Stimulated activated CD4-positive, alpha-beta T cell treated with anti-CD3 and anti-CD28 coated beads, Interleukin-12 subunit alpha, Interleukin-12 subunit beta, amount 100 ng/mL, for 4 hours (primary cell): ENCODE measurements at regions not wholly inside any gene's neighbourhood (a gene's known extent, or its start where the extent isn't known, plus 50 kb on each side); places are given as distances from the start of the nearest gene placed in this dataset.
"Not testable (repeated sequence)": the region's sequence is repeated elsewhere in the genome, so short reads cannot be mapped to it uniquely, and the experiment has no call there.

Experiments
- DNase-seq: peaks from one replicate; pipeline ENCODE4 v3.0.0-alpha.2; 2020

DNA sequence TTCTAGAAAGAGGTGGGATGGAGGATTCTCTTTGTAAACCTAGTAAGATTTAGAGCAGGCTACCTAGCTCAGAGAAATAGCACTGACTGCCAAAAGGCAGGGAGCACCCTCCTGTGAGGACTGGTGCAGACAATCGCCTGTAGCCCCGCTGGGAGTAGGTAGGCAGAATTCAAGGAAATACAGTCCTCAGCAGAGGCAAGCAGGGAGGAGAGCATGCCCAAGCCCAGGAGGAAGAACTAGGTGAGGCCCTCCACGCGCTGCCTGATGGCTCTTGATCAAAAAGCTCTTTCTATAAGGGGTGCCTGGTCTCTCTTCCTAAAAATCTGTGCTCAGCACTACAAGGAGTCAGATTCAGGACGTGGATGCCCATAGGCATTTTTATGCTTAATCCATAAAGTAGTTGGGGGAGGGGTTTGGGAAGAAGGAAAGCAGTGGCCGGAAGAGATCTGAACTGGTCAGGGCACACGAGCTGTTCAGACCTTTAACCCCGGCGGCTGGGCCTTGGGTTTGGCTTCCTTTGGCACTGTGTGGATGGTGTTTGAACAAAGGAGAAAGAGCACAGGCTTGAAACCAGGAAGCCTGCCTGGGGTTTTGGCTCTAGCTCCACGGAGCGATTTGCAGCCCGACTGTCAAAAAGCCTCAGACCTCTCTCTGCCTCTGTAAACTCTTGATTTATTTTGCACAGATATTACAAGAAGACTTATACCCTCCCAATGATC lies 320.6 kb downstream of the FOXO1 start:
- no peak for DNase-seq

DNA sequence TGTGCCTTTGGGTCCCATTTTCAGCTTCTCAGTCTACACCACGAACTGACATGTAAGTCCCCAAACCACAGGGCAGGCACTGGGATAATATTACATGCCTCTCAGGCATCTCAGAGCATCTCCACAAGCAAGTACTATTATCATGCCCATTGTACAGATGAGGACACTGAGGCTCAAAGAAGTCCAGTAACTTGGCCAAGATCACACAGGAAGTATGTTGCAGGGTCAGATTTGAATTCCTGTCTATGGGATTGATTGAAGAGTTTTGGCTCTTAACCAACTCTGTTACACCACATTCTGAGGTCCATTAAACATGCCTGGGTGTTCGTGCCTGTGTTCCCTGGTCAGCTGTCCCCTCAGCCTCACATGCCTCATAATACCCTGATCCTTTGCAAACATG lies 319.8 kb downstream of the FOXO1 start:
- no peak for DNase-seq

DNA sequence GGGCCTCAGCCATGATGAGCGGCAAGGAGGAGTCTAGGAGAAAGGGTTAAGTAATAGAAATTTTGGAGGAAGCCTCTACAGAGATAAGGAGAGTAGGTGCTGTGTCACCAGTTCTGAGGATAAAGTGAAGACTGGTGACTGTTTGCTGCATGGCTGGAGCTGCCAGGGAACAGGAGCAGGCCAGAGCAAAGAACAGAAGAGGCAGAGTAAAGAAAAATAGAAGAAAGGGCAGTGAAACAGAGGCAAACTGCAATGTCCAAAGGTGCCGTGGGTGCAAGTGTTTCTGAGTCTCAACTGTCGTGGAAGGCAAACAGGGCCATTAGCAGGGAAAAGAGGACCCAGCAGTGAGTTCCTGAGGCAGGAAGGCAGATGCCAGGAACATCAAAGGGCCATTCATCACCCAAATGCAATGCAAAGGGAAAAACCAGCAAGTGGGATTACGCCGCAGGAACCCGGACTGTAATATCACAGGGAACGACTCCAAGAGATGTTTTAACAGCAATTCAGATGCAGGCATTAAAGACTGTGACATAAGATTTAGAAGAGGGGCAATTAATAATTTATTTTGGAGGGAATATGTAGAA lies 318.3 kb downstream of the FOXO1 start:
- DNase-seq: no peak

DNA sequence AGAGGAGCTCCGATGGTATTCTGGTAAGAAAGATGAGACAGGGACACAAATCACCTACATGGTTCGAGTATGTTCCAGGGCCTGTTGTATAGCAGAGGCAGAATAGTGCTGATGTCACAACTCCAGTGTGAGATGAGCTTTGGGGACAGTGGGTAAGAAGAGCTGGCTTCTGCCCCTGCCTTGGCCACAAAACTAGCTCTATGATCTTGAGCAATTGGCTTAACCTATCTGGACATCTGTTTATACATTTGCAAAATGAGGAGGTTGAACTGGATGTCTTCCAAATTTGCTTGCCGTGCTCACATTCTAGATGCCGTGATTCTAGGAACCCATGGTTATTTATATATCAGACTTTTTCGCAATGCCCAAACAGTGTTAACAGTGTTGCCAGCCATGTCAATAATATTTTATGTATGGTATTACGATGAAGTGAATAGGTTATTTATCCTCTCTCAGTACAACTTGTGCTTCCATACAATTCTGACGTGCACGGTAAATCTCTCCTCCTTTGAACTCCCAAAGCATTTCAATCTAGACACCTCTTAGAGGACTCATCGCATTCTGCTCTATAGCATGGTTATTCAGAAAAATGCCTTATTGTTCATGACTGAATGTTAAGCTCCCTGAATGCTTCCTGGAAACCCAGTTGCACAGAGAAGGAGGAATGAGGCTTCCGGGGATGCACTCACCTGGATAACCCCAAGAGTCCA lies 316.0 kb downstream of the FOXO1 start:
- no peak for DNase-seq

DNA sequence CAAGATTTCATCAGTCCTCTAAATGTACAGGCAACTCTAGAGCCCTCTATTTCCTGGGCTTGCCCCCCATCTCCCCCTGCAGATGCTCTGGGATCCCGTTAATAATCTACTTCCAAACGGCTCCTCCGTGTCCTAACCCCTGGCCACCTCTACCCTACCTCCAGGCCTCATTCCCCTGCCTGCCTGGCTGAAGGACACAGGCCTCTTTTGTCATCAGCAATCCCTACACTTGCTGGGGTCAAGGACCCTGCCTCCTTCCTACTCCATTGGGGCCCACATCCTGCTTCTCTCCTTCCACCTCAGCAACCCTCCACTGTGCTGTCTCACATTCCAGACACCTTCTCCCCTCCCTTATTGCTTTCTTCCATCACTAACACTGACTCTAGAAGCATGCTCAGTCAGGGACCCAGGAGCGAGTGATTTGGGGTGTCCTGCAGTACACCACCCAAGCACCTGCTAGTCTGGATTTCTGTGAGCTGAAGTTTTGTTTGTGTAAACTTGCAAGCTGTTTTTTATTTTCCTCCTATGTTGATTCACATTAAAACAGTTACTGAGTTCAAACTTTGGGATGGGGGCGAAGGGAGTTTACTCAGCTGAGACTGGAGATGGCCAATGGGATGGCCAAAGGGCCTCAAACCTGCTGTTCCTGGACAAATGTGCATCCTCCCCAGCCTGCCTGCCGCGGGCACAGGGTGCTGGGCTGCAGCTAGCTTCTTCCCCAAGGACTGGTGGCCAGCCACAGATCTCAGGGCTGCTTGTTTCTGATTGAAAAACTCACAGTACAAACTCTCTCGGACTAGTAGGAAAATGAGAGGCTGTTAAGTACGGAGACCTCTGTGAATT lies 314.7 kb downstream of the FOXO1 start:
- no peak for DNase-seq

DNA sequence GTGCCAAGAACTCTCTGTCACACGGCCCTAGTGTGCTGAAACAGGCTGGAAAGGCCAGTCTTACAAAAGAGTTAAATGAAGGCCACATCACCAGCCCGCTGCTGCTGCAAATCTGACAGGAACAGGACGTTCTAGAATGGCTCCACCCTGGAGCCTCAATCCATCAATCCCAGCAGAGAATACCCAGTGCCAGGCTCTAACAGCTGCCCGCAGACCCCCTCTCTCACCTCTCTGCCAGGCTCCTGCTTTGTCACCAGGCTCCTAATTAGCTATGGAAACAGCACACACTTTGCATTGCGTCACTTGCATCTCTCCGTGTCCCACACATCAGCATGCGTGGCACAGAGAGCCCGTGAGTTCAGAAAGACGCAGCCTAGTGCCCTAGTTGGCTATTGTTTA lies 314.1 kb downstream of the FOXO1 start:
- no peak for DNase-seq

DNA sequence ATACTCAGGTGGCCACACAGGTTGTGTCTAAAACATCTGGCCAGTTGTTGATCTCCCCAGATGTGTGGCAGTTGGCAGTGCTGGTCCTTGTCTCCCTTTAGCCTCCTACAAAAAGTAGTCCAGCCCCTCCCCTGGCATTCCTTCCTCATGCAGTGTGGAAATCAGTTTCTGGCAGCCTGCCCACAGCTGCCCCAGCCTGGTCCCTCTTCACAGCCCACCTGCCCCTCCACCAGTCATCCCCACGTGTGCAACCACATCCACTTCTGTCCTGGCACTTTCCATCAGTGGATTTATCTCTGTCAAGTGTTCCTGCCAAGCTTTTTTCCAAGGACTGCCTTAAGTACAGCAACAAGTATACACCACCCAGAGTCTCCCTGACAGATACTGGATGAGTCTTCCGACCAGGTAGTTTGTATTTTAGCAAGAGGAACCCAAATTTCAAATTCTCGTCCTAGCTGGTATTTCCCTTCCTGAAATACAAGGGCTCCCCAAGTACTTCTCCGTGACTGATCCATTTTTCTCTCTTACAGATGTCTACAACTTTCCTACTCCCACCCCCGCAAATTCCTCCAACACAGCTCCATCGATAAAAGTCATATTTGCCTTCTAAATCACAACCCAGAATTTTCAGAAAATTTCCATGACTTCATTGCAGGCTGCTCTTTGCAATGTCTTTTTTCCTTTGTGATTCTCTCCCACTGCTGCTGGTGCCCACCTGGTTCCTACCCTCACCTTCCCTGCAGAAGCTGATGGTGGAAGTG lies 313.5 kb downstream of the FOXO1 start:
- DNase-seq: no peak

DNA sequence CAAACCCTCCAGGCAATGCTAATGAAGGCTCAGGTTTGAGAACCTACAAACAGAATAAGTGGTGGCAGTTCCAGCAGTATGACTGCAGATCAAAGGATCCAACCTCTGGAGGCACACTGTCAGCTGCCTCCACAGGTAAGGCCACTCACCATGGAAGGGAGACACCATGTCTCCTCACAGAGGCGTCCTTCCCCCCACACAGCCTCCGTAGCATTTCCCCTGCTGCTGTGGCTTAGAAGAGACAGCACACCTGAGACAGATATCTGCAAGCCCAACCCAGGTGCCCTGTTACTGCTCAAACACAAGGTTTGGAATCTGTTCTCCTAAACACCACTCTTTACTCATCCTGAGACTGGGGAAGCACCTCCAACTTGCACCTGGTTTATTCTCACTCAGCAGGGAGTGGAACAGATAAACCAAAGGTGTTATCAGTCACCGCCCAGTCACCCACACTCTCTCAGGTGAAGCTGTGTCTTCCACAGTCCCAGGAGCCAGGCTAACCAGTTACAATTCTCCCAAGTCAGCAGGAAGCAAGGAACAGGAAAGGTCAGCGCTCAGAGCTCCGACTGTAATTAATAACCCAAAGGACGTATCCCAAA lies 311.2 kb downstream of the FOXO1 start:
- no peak for DNase-seq

DNA sequence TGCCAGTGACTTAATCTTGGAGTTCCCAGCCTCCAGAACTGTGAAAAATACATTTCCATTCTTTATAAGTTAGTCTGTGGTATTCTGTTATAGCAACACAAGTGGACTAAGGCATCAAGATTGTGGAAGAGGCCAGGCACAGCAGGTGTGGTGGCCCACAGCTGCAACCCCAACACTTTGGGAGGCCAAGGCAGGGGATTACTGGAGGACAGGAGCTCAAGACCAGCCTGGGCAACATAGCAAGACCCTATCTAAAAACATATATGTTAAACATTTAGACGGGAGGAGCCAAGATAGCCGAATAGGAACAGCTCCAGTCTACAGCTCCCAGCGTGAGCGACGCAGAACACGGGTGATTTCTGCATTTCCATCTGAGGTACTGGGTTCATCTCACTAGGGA lies 310.4 kb downstream of the FOXO1 start:
- no peak for DNase-seq

DNA sequence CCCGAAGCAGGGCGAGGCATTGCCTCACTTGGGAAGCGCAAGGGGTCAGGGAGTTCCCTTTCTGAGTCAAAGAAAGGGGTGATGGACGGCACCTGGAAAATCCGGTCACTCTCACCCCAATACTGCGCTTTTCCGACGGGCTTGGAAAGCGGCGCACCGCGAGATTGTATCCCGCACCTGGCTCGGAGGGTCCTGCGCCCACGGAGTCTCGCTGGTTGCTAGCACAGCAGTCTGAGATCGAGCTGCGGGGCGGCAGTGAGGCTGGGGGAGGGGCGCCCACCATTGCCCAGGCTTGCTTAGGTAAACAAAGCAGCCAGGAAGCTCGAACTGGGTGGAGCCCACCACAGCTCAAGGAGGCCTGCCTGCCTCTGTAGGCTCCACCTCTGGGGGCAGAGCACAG lies 310.0 kb downstream of the FOXO1 start:
- not testable (repeated sequence) for DNase-seq

DNA sequence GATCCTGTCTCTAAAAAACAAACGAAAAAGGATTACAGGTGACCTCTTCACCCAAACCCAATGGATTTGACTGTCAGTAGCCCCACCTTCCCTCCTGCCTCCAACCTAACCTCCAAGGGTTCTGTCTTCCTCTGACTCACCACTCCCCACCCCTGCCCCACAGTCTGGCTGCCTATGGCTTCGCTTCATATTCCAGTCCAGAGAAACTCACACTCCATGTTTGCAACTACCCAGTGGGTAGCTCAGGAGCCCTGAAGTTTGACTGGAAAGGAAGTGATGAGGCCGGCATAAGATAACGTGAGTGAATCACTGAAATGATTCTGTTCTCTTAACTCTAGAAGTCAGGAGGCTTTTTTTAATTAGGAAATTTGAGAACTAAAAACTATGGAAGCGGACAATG lies 303.9 kb downstream of the FOXO1 start:
- DNase-seq: no peak

DNA sequence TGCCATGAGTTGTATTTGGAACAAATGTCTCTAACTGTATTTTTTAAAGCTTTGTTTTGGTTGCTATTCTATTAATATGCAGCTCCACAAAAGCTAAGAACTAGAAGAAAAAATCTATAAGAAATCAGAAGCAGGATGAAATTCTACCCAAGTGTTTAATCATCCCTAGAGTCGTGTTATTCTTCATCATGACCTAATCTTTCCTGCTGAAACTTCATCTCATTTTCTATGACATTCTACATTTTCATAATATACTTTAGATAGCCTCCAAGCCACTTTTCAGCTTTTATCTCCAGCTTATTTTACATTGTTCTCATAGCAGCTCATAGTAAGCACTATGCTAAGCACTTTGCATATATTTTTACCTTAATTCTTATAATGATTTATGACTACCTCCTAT lies 302.8 kb downstream of the FOXO1 start:
- DNase-seq: no peak

DNA sequence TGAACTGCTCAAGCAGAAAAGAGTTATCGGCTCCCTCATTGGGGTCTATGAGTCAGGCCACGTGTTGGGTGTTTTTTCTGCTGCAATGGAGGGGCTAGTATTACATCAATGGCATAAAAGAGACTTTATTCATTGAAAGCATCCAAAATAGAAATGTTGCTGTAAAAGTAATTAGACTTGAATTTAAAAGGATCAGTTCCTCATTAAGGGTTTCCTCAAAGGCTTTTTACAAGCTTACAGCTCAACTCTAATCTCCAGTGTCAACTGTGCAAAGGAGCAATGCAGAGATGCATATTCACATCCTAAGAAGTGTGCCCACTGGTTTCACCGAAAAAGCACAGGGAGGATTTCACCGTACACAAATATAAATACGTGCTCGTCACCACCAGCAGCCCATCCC lies 300.3 kb downstream of the FOXO1 start:
- DNase-seq: no peak

DNA sequence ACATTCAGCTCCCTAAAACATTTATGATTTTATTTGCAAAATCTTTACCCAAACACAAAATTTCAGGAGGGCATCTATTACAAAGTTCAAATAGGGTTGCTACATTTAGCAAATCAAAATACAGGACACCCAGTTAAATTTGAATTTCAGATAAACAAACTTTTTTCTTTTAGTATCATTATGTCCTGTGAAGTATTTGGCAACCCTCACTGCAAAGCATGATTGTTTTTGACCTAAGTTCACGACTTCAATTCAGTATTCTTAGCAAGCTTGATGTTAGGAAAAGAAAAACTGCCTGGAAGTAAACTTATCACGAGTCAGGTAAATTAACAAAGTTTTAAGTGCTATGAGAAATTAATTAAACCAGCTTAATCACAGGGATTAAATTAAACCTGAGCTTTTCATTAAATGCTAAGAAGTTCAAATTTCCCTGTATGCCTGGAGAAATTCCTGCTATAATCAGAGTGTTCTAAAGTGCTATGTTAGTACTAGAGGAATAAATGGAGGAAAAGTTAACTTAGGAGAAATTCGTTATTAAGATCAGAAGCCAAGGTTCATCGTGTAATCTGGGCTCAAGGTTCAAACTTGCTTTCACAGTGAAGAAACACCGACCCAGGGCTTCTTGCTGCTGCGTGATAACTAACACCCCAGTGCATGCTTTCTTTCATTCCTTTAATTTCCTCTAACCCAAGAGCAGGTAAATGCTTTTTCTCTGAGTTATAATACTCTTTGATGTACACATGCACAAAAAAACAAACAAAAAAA lies 298.1 kb downstream of the FOXO1 start:
- no peak for DNase-seq

DNA sequence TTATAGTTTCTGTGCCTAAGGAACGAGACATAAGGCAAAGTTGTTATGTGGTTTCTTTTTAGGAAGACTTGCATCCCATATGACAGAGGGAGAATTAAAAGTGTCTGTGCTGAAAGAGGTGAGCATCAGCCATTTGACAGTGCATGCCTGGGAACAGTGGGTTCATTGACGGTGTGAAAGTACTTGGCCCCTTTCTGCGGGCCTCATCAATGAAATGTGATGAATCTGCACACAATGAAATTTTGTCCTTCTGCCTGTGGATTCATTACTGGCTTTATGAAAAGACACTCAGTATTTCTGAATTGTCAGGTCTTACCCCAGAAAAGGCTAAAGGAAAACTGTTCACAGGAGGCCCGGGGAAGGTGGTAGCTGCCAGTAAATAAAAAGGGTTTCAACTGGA lies 295.8 kb downstream of the FOXO1 start:
- DNase-seq: no peak

DNA sequence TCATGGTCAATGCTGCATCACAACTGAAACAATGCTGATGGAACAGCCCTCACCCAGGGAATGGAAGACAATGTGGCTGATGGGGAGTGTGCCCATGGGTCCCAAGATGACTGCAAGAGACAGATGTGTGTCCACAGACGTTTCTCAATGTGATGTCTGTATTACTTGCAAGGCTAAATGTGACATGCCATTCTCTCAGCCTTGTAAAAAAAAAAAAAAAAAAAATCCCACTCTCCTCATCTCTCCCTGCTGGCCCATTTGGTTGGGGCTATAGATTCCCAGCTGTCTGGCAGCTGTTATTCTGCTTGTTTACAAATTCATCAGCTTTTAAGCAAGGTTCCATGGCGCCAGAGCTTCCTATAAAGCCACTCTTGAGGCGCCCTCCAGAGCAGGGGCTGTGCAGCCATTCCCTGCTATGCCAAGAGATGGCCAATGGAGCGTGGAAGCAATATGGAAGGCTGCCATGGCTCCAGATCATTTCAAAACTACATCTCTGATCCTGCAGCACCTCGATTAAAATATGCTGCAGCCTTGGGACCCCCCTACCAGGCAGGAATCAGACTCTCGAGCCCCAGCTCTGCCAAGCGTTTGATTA lies 294.8 kb downstream of the FOXO1 start:
- DNase-seq: no peak

DNA sequence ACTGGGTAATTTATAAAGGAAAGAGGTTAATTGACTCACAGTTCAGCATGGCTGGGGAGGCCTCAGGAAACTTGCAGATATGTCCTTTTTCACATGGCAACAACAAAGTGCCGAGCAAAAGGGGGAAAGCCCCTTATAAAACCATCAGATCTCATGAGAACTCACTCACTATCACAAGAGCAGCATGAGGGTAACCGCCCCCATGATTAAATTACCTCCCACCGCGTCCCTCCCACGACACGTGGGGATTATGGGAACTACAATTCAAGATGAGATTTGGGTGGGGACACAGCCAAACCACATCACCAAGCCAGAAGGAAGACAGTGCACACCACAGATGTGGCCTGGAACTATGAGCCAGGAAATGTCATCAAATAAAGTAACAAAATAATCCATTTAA lies 292.8 kb downstream of the FOXO1 start:
- peak; percentile 46 for DNase-seq

DNA sequence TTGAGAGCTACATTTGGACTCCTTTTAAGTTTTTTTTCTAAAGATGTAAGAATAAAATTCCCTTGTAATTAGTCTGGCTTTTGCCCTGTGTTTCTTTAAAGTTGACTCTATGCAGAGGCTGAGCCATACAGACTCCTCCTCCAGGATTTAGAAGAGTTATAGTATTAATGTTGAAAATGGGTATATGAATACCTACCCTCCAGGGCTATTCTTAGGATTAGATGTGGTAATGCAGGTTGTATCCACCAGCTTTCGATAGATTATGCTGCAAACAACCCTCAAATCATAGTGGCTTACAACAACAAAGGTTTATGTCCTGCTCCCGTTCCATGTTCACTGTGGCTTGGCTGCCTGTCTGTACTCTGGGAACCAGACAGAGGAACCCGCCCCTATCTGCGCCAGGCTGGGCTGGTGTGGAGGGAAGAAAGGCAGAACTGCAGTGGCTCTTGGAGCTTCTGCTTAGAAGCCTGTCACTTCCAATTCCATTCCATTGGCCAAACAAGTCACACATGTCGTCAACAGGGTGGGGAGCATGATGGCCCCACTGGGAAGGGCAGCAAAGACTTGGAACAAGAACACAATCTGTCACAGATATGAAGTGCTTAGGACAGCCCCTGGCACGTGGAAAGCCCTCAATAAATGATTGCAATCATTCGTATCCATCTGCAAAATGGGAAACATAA lies 290.8 kb downstream of the FOXO1 start:
- no peak for DNase-seq

DNA sequence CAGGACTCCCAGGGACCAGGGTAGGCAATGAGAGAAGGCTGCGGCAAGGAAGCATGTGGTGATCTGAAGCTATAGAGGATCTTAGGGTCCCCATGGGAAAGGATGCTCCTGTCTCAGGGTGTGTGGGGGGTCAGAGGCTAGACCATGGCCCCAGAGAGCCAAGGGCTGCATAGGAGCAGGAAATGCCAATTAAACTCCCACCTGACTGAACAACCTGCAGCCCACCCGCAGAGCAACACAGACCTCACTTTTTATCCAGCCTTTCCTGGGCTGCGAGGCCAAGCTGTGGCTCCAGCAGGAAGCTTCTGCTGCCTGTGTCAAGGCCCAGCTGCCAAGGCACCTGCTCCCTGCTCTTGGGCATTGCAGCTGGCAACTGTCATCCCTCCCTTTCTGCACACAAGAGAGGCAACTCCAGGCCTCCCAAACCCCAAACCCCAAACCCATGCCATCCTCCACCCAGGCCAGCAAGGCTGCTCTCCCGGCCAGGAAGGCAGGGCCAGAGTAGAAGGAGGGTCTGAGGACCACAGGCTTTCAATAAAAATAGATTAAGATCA lies 290.1 kb downstream of the FOXO1 start:
- no peak for DNase-seq

DNA sequence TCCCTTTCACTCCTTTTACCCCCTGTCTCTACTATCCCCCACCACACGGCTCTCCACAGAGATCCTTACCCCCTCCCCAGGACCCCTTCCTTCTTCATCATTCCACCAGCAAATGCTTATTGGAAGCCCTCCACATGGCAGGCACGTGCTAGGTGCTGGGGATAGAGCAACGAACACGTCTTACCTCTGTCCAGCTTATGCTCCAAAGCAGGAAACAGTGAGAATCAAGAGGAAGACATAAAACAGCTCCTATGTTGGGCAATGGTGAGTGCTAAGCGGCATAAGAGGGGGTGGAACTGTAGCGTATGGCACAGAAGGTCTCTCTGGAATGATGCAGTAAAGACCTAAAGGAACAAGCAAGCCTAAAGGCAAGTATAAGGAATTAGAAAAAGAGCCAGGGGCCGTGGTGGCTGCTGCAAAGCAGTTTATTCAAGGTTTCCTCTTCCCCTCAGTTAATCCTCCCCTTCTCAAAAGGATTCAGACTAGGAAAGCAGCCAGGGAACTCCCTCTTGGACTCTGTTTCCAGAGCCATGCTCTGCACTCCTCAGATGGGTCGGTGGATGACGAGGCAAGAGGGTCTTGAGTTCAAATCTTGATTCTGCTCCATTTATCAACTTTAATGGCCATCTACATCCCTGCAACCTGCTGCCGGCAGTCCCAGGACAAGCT lies 289.4 kb downstream of the FOXO1 start:
- no peak for DNase-seq
